ENCODE measurements at regions not wholly inside any gene's neighbourhood (a gene's known extent, or its start where the extent isn't known, plus 50 kb on each side); places are given as distances from the start of the nearest gene placed in this dataset.

- intact Hi-C loops (cut with micrococcal nuclease) (no loop called here), dilution Hi-C loops (cut with MboI; ENCODE audit: extremely low pct_ligation_motif_present, low sequenced_read_pairs) (no loop called here)
- H3K9me3 ChIP-seq (replicated peaks; ENCODE audit: control insufficient read depth, insufficient read depth, low read length): no peaks in the 10 kb centered on the region
- no peak overlapping the region for H2AFZ ChIP-seq (ENCODE audit: low read depth, low read length)
- H3K79me2 ChIP-seq (ENCODE audit: control insufficient read depth, insufficient read depth, low read length): no peaks in the 10 kb centered on the region
- no peak for TF ChIP-seq EZH2 (IDR thresholded peaks at IDR 0.05; ENCODE audit: borderline replicate concordance, low read depth, low read length, severe bottlenecking)
- no peak for TF ChIP-seq FOS (IDR thresholded peaks at IDR 0.05; ENCODE audit: borderline replicate concordance, insufficient read depth, low read length)
- TF ChIP-seq GATA2 (IDR thresholded peaks at IDR 0.05; ENCODE audit: insufficient read depth, insufficient read length, low read depth, low read length): no peak
- no peak for TF ChIP-seq MAX (IDR thresholded peaks at IDR 0.05; ENCODE audit: insufficient read depth, insufficient read length)
- H3K9ac ChIP-seq (replicated peaks; ENCODE audit: extremely low read depth, insufficient read depth, low read length): no peak overlapping the region
- no peak overlapping the region for H3K4me2 ChIP-seq (ENCODE audit: insufficient read depth, low read length)
- no peaks in the 10 kb centered on the region for H3K36me3 ChIP-seq (ENCODE audit: control insufficient read depth in 2 of 2, extremely low read depth in 1 of 2, insufficient read depth in 2 of 2, low read length in 2 of 2)
- BruUV-seq (replicated peaks): no TSS peak
- DNase-seq (ENCODE audit: low read depth, low spot score) (no peak), FAIRE-seq (no peak)
- ChIA-PET CTCF (no interaction called here), POLR2A (no interaction called here)
- H3K4me1 ChIP-seq (ENCODE audit: control insufficient read depth, extremely low read depth, insufficient read depth, low read length): no peaks in the 10 kb centered on the region
- H3K27me3 ChIP-seq (ENCODE audit: control insufficient read depth in 2 of 2, insufficient read depth in 2 of 2, low read length in 2 of 2): peaks cover 3 to 4% of the 10 kb centered on the region in 2 experiments
- no peak overlapping the region for H3K4me3 ChIP-seq (replicated peaks in 1 of 3; ENCODE audit: insufficient read depth in 1 of 3, low read depth in 1 of 3, low read length in 3 of 3)
- no peaks in the 10 kb centered on the region for H4K20me1 ChIP-seq (replicated peaks; ENCODE audit: control insufficient read depth, extremely low read depth, insufficient read depth, low read length)
- no peaks in the 10 kb centered on the region for H3K9me1 ChIP-seq (replicated peaks; ENCODE audit: control insufficient read depth, extremely low read depth, insufficient read depth, low read length)
- no peak overlapping the region for H3K27ac ChIP-seq (ENCODE audit: insufficient read depth, low read depth, low read length)
Observed at GRCh38 chr7:26046150-26046549, 105.8 kb upstream of the NFE2L3 start.

- Histone ChIP-seq H3K79me2 (ENCODE audit: control insufficient read depth, insufficient read depth, low read length) (no peaks in the 10 kb centered on the region), H3K4me3 (replicated peaks in 1 of 3; ENCODE audit: insufficient read depth in 1 of 3, low read depth in 1 of 3, low read length in 3 of 3) (no peak overlapping the region), H3K9ac (replicated peaks; ENCODE audit: extremely low read depth, insufficient read depth, low read length) (no peak overlapping the region), H3K36me3 (ENCODE audit: control insufficient read depth in 2 of 2, extremely low read depth in 1 of 2, insufficient read depth in 2 of 2, low read length in 2 of 2) (no peaks in the 10 kb centered on the region), H3K9me1 (replicated peaks; ENCODE audit: control insufficient read depth, extremely low read depth, insufficient read depth, low read length) (no peaks in the 10 kb centered on the region), H3K9me3 (replicated peaks; ENCODE audit: control insufficient read depth, insufficient read depth, low read length) (no peaks in the 10 kb centered on the region), H3K4me1 (ENCODE audit: control insufficient read depth, extremely low read depth, insufficient read depth, low read length) (no peaks in the 10 kb centered on the region), H4K20me1 (replicated peaks; ENCODE audit: control insufficient read depth, extremely low read depth, insufficient read depth, low read length) (no peaks in the 10 kb centered on the region), H3K4me2 (ENCODE audit: insufficient read depth, low read length) (no peak overlapping the region), H2AFZ (ENCODE audit: low read depth, low read length) (no peak overlapping the region), H3K27me3 (ENCODE audit: control insufficient read depth in 2 of 2, insufficient read depth in 2 of 2, low read length in 2 of 2) (peaks cover 3 to 4% of the 10 kb centered on the region in 2 experiments), H3K27ac (ENCODE audit: insufficient read depth, low read depth, low read length) (no peak overlapping the region)
- CTCF ChIA-PET: interaction anchor here (1.1 kb wide), 1 partner anchor 10 kb away, joined by 3 read pairs; no protein-coding TSS in a partner anchor
- no TSS peak for BruUV-seq (replicated peaks)
- FAIRE-seq: no peak
- dilution Hi-C loops (cut with MboI; ENCODE audit: extremely low pct_ligation_motif_present, low sequenced_read_pairs) (no loop called here), intact Hi-C loops (cut with micrococcal nuclease) (no loop called here)
- TF ChIP-seq POLR2AphosphoS5 (IDR thresholded peaks at IDR 0.05; ENCODE audit: insufficient read depth, low read depth, low read length): no peak
- no peak for TF ChIP-seq FOS (IDR thresholded peaks at IDR 0.05; ENCODE audit: borderline replicate concordance, insufficient read depth, low read length)
- TF ChIP-seq GATA2 (IDR thresholded peaks at IDR 0.05; ENCODE audit: insufficient read depth, insufficient read length, low read depth, low read length): no peak
- no peak for TF ChIP-seq JUN (IDR thresholded peaks at IDR 0.05; ENCODE audit: borderline replicate concordance, insufficient read depth, insufficient read length, low read depth)
- POLR2A ChIA-PET: no interaction called here
- DNase-seq (ENCODE audit: low read depth, low spot score): no peak
Observed at GRCh38 chr7:26046878-26047277, 105.1 kb upstream of the NFE2L3 start.
